ENCODE measurements at regions not wholly inside any gene's neighbourhood (a gene's known extent, or its start where the extent isn't known, plus 50 kb on each side); places are given as distances from the start of the nearest gene placed in this dataset.

GRCh38 chr6:12426121-12426520 lies 136.0 kb downstream of the EDN1 start:
- DNase-seq = no peak

- no peak for DNase-seq
These were observed 140.9 kb downstream of the EDN1 start for GRCh38 chr6:12431023-12431422.

GRCh38 chr6:12436224-12436623 lies 146.1 kb downstream of the EDN1 start:
- DNase-seq = no peak

GRCh38 chr6:12436683-12437082 lies 146.5 kb downstream of the EDN1 start:
- DNase-seq = no peak

GRCh38 chr6:12439296-12439695 lies 149.1 kb downstream of the EDN1 start:
- DNase-seq = no peak

- DNase-seq = no peak
These were observed 150.8 kb downstream of the EDN1 start for GRCh38 chr6:12440981-12441380.

- DNase-seq = no peak
These were observed 152.3 kb downstream of the EDN1 start for GRCh38 chr6:12442455-12442854.

GRCh38 chr6:12446394-12446793 lies 156.2 kb downstream of the EDN1 start:
- DNase-seq = no peak

- DNase-seq = no peak
These were observed 159.3 kb downstream of the EDN1 start for GRCh38 chr6:12449447-12449846.

GRCh38 chr6:12450467-12450866 lies 160.3 kb downstream of the EDN1 start:
- no peak for DNase-seq

- no peak for DNase-seq
These were observed 166.2 kb downstream of the EDN1 start for GRCh38 chr6:12456343-12456742.

GRCh38 chr6:12457094-12457493 lies 166.9 kb downstream of the EDN1 start:
- no peak for DNase-seq

GRCh38 chr6:12458558-12458957 lies 168.4 kb downstream of the EDN1 start:
- DNase-seq = no peak

- DNase-seq = no peak
These were observed 169.9 kb downstream of the EDN1 start for GRCh38 chr6:12459945-12460661.

GRCh38 chr6:12467706-12468670 lies 177.8 kb downstream of the EDN1 start:
- DNase-seq = no peak

GRCh38 chr6:12472601-12473038 lies 182.5 kb downstream of the EDN1 start:
- no peak for DNase-seq

GRCh38 chr6:12473494-12473893 lies 183.3 kb downstream of the EDN1 start:
- no peak for DNase-seq

- no peak for DNase-seq
These were observed 184.3 kb downstream of the EDN1 start for GRCh38 chr6:12474167-12475140.

GRCh38 chr6:12476484-12476883 lies 186.3 kb downstream of the EDN1 start:
- no peak for DNase-seq

GRCh38 chr6:12477616-12478015 lies 187.5 kb downstream of the EDN1 start:
- no peak for DNase-seq

GRCh38 chr6:12478921-12479320 lies 188.8 kb downstream of the EDN1 start:
- no peak for DNase-seq

GRCh38 chr6:12479451-12479850 lies 189.3 kb downstream of the EDN1 start:
- DNase-seq = no peak

- DNase-seq = no peak
These were observed 189.7 kb downstream of the EDN1 start for GRCh38 chr6:12479881-12480280.
